NCI-H146 (cell line): ENCODE measurements at regions not wholly inside any gene's neighbourhood (a gene's known extent, or its start where the extent isn't known, plus 50 kb on each side); places are given as distances from the start of the nearest gene placed in this dataset.
A peak's percentile ranks its signal among the peaks of the same experiment; 100 is the strongest.
"Not testable (repeated sequence)": the region's sequence is repeated elsewhere in the genome, so short reads cannot be mapped to it uniquely, and the experiment has no call there.

ENCODE experiments used
- DNase-seq: peaks from one replicate; lab custom pipeline; 2025; lab: John Stamatoyannopoulos, UW

DNA sequence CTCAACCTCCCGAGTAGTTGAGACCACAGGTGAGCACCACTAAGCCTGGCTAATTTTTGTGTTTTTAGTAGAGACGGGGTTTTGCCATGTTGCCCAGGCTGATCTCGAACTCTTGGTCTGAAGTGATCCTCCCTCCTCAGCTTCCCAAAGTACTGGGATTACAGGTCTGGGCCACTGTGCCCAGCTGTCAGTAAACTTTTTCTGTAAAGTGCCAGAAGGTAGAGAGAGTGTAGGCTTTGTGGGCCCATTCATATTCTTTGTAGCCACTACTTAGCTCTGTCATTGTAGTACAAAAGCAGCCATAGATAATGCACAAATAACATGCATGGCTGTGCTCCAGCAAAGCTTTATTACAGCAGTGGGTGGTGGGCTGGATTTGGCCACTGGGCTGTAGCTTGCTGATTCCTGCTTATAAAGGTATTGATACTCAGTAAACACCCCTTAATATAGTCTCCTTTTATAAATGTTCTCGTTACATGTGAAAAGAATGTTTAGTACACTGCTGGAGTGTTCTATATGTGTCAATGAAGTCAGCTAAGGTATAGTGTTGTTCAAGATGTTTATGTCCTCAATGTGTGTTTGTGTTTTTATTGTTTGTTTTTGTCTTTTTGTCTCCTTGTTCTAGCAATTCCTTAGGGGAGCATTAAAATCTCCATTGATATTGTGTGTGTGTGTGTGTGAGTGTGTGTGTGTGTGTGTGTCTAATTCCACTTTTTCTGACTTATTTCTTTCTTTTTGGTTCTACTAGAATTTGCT, 644.7 kb upstream of the DPP6 start:
- no peak for DNase-seq

DNA sequence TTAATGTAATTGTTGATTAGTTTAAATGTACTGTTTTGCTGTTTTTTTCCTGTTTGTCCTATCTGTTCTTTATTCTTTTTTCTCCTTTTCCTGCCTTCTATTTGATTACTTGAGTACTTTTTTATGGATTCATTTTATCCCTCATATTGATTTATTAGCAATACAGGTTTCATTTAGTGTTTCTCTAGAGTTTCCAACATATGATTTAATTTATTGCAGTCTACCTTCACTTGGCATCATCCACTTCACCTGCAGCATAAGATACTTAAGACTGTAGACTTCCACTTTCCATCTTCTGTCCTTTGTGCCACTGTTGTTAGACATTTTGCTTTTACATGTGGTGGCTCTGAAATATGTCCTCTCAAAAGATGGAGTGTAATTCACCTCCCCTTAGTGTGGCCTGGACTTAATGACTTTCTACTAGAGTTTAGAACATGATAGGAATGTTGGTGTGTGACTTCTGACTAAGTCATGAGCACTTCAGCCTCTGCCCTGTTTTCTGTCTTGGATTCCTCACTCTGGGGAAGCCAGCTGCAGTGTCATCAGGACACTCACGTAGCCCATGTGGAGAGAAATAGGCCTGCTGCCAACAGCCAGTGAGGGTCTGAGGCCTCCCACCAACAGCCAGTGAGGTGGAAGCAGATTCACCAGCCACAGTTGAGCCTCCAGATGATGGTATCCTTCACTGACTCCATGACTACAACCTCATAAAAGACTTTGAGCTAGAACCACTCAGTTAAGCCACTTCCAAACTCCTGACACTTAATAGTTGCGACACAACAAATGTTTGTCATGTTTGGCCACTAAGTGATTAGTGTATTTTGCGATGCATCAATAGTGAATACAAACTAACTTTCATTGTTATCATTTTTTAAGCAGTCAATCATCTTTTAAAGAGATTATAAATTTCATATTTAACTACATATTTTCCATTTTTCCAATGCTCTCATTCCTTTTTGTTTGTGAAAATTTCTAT, 643.5 kb upstream of the DPP6 start:
- DNase-seq, result no peak

- DNase-seq, result not testable (repeated sequence)
Measured at GRCh38 chr7:153409567-153410342, 642.4 kb upstream of the DPP6 start.

DNA sequence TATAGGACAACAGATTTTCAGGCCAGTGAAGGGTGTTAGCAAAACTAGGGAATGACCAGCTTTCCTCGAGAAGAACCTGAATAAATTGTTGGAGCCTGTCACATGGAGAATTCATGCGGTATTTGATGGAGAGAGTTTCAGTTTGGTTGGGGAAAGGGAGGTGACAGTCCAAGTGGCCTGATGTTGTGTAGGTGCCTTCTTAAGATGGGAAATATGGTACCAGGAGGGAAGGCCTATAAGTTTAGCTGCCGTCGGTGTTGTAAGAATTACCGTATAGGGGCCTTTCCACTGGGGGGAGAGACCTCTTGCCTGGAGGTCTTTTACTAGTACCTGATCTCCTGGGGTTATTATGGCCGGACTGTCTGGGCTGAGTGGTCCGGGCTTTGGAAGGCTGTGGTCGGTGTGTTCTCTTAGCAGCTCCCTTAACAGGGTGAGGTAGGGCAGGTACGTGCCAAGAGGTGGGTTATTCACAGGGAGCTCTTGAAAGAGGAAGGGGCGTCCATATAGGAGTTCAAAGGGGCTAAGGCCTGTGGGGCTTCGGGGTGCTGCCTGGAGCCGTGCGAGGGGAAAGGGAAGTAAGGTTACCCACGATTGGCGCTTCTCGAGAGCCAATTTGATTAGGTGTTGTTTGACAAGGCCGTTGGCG, 641.1 kb upstream of the DPP6 start:
- not testable (repeated sequence) for DNase-seq

DNA sequence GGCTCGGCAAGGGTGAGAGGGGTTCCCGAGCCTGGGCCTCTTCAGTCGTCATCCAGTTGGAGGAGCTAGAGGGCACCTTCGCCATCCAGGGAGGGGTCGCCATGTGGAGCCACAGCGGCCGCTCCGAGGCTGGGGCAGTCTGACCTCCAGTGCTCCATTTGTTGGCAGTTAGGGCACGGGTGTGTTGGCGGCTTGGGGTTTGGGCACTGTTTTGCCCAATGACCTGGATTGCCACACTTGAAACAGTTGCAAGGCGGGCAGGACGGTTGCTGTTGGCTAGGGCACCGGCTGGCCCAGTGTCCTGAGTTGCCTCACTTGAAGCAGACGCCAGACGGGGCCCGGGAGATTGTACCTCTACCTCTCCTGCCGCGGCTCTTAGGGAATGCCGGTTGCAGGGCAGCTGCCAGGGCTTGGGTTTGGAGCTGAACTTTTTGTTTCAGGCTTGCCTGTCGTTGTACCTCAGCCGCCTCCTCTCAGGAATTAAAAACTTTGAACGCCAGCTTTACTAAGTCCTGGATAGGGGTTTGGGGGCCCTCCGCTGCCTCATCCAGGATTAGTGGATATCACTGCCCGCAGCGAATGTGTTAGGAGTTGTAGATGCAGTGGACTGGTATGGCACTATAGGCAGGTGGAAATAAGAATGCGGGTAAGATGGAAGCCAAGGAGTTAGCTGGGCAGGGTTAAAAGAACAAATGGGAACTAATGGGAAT, 639.9 kb upstream of the DPP6 start:
- not testable (repeated sequence) for DNase-seq

DNA sequence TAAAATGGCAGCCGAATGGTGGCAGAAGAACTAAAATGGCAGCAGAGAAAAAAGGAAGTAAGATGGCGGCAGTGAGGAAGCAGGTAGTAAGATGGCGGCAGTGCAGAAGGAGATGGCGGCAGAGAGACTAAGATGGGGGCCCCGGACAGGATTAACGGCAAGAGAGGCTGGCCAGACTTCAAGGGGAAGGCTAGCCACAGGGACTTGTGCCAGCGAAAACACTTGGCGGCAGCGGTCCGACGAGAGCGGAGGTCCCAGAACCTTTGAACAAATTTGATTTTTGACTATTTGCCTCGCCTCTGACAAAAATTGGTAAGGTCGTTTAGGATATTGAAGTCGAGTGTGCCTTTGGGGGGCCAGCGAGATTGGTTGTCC, 639.4 kb upstream of the DPP6 start:
- not testable (repeated sequence) for DNase-seq

GRCh38 chr7:153413199-153413539, 639.0 kb upstream of the DPP6 start:
- DNase-seq, result no peak

- DNase-seq, result peak; percentile 11
Measured at GRCh38 chr7:153413540-153414287, 638.5 kb upstream of the DPP6 start.

DNA sequence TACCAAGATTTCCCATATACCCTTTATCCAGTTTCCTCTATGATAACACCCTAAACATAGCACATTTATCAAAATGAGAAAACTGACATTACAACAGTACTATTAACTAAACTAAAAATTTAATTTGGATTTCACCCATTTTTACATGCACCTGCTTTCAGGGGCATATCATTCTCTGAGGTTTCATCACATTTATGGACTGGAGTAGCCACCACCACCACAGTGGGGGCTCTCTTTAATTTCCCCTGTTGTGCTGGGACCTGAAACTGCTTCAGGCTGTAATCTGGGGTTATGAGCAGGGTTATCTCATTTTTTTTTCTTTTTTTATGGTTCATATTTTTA, 637.9 kb upstream of the DPP6 start:
- DNase-seq, result no peak

- DNase-seq, result no peak
Measured at GRCh38 chr7:153415632-153416031, 636.6 kb upstream of the DPP6 start.

- no peak for DNase-seq
Measured at GRCh38 chr7:153422291-153423209, 629.6 kb upstream of the DPP6 start.

GRCh38 chr7:153423210-153423590, 629.0 kb upstream of the DPP6 start:
- no peak for DNase-seq

GRCh38 chr7:153430931-153431330, 621.3 kb upstream of the DPP6 start:
- peak; percentile 75 for DNase-seq

DNA sequence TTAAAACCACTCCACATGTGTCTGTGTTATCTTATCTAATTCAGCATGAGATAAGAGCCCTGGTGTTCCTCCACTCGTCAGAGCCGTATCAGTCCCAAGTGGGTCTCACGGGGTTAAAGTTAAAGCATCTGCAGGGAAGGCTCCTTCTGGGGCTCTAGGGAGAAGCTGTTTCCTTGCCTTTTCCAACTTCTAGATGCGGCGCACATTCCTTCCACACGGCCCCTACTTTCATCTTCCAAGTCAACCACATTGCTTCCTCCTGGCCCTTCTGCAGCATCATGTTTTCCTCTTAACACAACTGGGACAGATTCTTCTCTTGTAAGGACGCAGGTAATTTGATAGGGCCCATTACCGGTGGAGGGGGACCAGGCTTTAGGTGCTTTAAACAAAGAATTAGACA, 620.1 kb upstream of the DPP6 start:
- peak; percentile 85 for DNase-seq

DNA sequence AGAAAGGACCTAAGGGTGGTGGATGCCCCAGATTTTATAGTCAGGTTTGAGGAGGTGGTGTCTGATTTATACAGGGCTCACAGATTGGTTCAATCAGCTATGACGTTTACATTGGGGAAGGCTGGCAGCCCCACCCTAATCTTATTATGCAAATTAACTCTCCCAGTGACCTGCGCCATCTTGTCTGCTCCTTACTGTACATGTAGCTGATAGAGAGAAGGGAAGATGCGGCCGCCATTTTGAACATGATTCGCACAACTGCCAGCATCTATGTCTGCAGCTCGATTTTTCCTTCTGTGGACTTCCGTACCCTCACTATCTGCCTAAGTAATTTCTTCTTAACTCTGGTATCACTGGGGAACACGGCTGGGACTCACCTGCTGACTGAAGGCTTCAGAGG, 619.0 kb upstream of the DPP6 start:
- peak; percentile 97 for DNase-seq

GRCh38 chr7:153440715-153441114, 611.5 kb upstream of the DPP6 start:
- peak; percentile 17 for DNase-seq

DNA sequence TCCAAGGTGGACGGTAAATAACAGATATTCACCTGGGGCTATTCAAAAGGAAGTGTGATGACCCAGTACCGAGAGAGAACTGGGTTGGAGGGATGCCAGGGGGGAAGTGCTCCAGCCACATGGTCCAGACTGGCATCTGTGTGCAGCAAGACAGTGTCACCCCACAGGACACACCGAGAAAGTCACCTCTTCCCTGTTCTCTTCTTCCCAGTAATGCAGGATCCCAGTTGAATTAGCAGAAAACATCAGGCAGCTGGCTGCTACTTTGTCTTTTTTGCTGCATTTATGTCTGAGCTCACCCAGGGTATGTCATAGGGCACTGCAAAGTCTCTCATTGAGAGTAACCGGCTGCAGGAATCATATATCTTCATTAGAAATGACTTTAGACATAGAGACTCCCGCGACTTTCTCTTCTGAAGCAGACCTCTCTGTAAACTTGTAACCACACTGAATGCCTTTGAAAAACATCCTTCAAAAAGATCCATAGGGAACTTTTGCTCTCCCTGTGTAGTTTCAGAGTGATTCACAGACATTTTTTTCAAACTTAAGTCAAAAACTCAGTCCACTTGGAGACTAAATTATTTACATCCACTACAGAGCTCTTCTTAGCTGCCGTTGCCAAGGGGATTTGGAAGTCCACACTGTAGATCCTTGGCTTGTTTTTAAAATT, 609.0 kb upstream of the DPP6 start:
- no peak for DNase-seq

- DNase-seq, result no peak
Measured at GRCh38 chr7:153444641-153445040, 607.6 kb upstream of the DPP6 start.

DNA sequence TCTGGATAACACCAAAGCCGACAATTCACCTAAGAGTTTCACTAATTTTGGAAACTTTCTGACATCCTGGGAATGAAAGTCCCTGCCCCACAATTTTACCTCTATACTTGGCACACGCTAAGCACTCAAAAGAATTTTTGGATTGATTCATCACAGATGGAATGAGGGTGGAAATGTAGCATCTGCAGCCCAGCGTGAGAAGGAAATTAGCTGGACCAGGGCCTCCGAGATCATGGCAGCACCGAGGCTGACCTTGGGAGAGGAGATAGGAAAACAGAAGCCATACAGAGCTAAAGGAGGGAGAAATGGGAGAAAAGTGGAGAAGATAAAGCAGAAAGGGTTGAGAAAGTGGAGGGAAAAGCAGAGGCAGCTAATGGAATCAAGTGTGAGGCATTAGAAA, 606.6 kb upstream of the DPP6 start:
- no peak for DNase-seq
